Pancreas (tissue), 10 donors: ENCODE measurements at regions not wholly inside any gene's neighbourhood (a gene's known extent, or its start where the extent isn't known, plus 50 kb on each side); places are given as distances from the start of the nearest gene placed in this dataset.
A peak's percentile ranks its signal among the peaks of the same experiment; 100 is the strongest.
"Not testable (repeated sequence)": the region's sequence is repeated elsewhere in the genome, so short reads cannot be mapped to it uniquely, and the experiment has no call there.

ENCODE experiments used
- ATAC-seq, 4 donors: fragments of 200-7000 bp; cut with Tn5 transposase; one replicate each; pipeline versions ENCODE4 v1.8.0 to v1.9.1; 2020; ENCODE audit warnings: mild to moderate bottlenecking in 4 of 4, moderate library complexity in 4 of 4
- DNase-seq, 6 donors: peaks; one replicate each; pipeline ENCODE4 v3.0.0-alpha.2; 2020
- FAIRE-seq: peaks from 2 replicates; lab custom pipeline; 2012; peaks lifted over from hg19 to GRCh38; lab: Jason Lieb, UNC
- H3K27ac ChIP-seq, 4 donors: fragments of 200-600 bp; sonication (generic); 1 replicate in 3 of 4; 2 replicates in 1 of 4; pipeline versions ENCODE4 v1.5.0 to v1.8.0; 2020
- H3K27me3 ChIP-seq, 4 donors: fragments of 200-600 bp; one replicate each; pipeline ENCODE4 v1.8.0; 2021
- H3K36me3 ChIP-seq, 3 donors: fragments of 200-600 bp; sonication (generic) in 1 of 3; one replicate each; pipeline versions ENCODE4 v1.5.0 to v1.8.0; 2020 to 2021
- H3K4me1 ChIP-seq, 3 donors: fragments of 200-600 bp; one replicate each; pipeline ENCODE4 v1.8.0; 2021
- H3K4me3 ChIP-seq, 4 donors: fragments of 200-600 bp; sonication (generic) in 2 of 4; one replicate each; pipeline versions ENCODE4 v1.5.0 to v1.8.0; 2020 to 2021
- H3K9me3 ChIP-seq, 4 donors: fragments of 200-600 bp; one replicate each; pipeline ENCODE4 v1.8.0; 2021
- CTCF ChIP-seq, 4 donors: fragments of 200-600 bp; sonication (generic) in 3 of 4; IDR thresholded peaks; one replicate each; pipeline versions ENCODE4 v1.5.0 to v1.8.0; 2021; ENCODE audit warnings: antibody characterized with exemption in 4 of 4
- WGBS, 2 donors: extraction: QIAGEN DNeasy Blood & Tissue Kit; methylation state at CpG; one replicate each; pipeline ENCODE4 v1.1.7; 2013; 5-methylcytosine and 5-hydroxymethylcytosine counted together
- intact Hi-C, 3 donors: fragments of 100-400 bp; cut with DNase I; formaldehyde crosslinking; loops; one replicate each; pipeline versions ENCODE4 v1.11.1 to v1.14.2; 2022
- donor health status: healthy with polysubstance abuse.
- donor health status: DM: no; HTN: no; CAD: no; lungs with moderate emphysema.
- donor health status: DM: no; HTN: no; CAD: no.
- donor health status: control.
- donor health status: control.
- donor health status: Bipolar disorder and iron deficiency.
- donor health status: DM: yes; HTN: yes; CAD: no.
- donor health status: DM: no; HTN: no; CAD: no.
- donor health status: DM: no; HTN: no; CAD: no.
- donor health status: DM: yes; HTN: yes; CAD: no.

- Histone ChIP-seq H3K27me3 (no peaks in the 10 kb centered on the region), H3K4me3 (no peak overlapping the region), H3K9me3 (no peaks in the 10 kb centered on the region), H3K4me1 (no peaks in the 10 kb centered on the region), H3K27ac (no peak overlapping the region), H3K36me3 (no peaks in the 10 kb centered on the region)
- intact Hi-C loops = no loop called here
- TF ChIP-seq CTCF (IDR thresholded peaks at IDR 0.05) = no peak
- ATAC-seq (peak in 3 of 4 donors; percentile 29 to 54 (median 45)), FAIRE-seq (no peak), DNase-seq (no peak)
- WGBS, 2 donors = 86 to 89% methylated on average over 9 of the region's 9 CpGs
Observed at GRCh38 chr1:234851450-234852438, 241.8 kb upstream of the IRF2BP2 start.

DNA sequence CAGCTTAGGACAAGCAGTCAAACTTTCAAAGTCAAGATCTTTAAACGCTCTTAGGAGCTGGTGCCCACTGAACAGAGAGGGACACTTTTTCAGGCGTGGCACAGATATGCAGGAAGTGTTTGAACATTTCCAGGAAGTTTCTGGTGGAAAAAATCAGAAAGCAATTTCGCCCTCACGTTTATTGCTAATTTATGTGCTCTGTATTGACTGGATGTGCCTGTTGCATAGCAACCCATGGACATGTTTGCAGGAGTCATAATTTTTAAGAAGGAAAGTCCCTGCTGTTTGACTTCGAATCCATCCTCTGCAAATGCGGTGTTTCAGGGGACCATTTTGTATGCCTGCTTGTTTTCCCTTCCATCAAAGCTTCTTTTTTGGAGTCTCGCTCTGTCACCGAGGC is 239.9 kb upstream of the IRF2BP2 start:
- no peaks in the 10 kb centered on the region for H3K27me3 ChIP-seq
- 77 to 83% methylated on average over 8 of the region's 8 CpGs for WGBS, 2 donors
- no peak for TF ChIP-seq CTCF (IDR thresholded peaks at IDR 0.05)
- intact Hi-C loops = no loop called here
- no peaks in the 10 kb centered on the region for H3K9me3 ChIP-seq
- ATAC-seq (no peak), DNase-seq (no peak), FAIRE-seq (no peak)
- peak overlapping the region in 1 of 4 donors; percentile 23 for H3K27ac ChIP-seq
- H3K4me1 ChIP-seq = peaks cover 0 to 8% (median 0%) of the 10 kb centered on the region in 3 donors
- no peak overlapping the region for H3K4me3 ChIP-seq
- H3K36me3 ChIP-seq = no peaks in the 10 kb centered on the region

DNA sequence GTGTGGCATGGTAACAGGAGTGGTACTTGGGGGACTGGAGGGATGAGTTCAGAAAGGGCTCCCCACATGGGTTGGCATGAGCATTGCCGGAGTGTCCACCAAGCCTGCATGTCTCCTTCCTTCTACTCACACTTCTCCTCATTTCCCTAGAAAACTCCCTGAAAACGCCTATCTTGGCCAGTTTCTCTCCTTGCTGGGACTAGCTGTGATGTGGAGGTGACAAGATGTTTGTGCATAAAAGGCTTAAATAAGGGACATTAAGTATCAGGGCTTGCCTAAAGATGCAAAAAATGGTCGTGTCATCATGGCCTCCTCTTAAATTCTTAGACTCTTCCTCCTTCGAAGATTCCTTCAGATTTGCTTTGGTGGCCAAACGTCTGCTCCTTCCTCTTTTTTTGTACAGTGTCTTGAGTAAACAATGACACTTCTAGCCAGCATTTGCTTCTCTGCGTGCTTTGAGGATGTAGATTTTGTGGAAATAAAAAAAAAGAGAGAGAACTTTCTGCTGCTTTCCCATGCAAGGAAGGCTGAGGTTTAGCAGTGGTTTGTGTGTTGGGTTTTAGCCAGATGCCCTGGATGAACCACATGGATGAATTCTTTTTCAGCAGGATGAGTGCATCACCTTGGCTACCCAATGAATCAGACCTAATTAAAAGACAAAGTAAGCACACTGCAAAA is 239.1 kb upstream of the IRF2BP2 start:
- ATAC-seq (peak in 2 of 4 donors; percentile 26 to 42), DNase-seq (no peak), FAIRE-seq (no peak)
- H3K4me1 ChIP-seq = peaks cover 0 to 8% (median 0%) of the 10 kb centered on the region in 3 donors
- H3K4me3 ChIP-seq = no peak overlapping the region
- H3K9me3 ChIP-seq = no peaks in the 10 kb centered on the region
- intact Hi-C loops = no loop called here
- WGBS, 2 donors = 69 to 71% methylated on average over 6 of the region's 6 CpGs
- no peaks in the 10 kb centered on the region for H3K36me3 ChIP-seq
- no peaks in the 10 kb centered on the region for H3K27me3 ChIP-seq
- no peak for TF ChIP-seq CTCF (IDR thresholded peaks at IDR 0.05)
- peak overlapping the region in 1 of 4 donors; percentile 23 for H3K27ac ChIP-seq

- H3K27me3 ChIP-seq, H3K4me1 ChIP-seq, H3K36me3 ChIP-seq, ATAC-seq, DNase-seq, H3K9me3 ChIP-seq, intact Hi-C loops, H3K4me3 ChIP-seq, H3K27ac ChIP-seq, FAIRE-seq: not testable (repeated sequence)
- WGBS, 2 donors = 96 to 97% methylated on average over 2 of the region's 2 CpGs
Observed at GRCh38 chr1:234846813-234847212, 236.8 kb upstream of the IRF2BP2 start.

GRCh38 chr1:234845836-234846235 is 235.9 kb upstream of the IRF2BP2 start:
- Histone ChIP-seq H3K9me3 (no peaks in the 10 kb centered on the region), H3K4me3 (no peak overlapping the region), H3K4me1 (peaks cover 0 to 8% (median 0%) of the 10 kb centered on the region in 3 donors), H3K36me3 (no peaks in the 10 kb centered on the region), H3K27me3 (no peaks in the 10 kb centered on the region), H3K27ac (peak overlapping the region in 1 of 4 donors; percentile 3)
- FAIRE-seq = no peak
- no peak for ATAC-seq
- no peak for DNase-seq
- no peak for TF ChIP-seq CTCF (IDR thresholded peaks at IDR 0.05)
- 38 to 63% methylated on average over 2 of the region's 2 CpGs for WGBS, 2 donors
- intact Hi-C loops = no loop called here
